GM12892 (cell line): ENCODE measurements at regions not wholly inside any gene's neighbourhood (a gene's known extent, or its start where the extent isn't known, plus 50 kb on each side); places are given as distances from the start of the nearest gene placed in this dataset.
"Not testable (repeated sequence)": the region's sequence is repeated elsewhere in the genome, so short reads cannot be mapped to it uniquely, and the experiment has no call there.

Experiments
- DNase-seq: peaks from one replicate; pipeline ENCODE4 v3.0.0; 2011; ENCODE audit not compliant: insufficient read length
- FAIRE-seq: peaks from 2 replicates; lab custom pipeline; 2011; peaks lifted over from hg19 to GRCh38; lab: Jason Lieb, UNC
- POLR2A ChIP-seq: IDR thresholded peaks from 2 replicates; pipeline ENCODE4 v1.6.1; 2011; ENCODE audit warnings: low read depth, low read length, control low read depth
- POLR2AphosphoS5 ChIP-seq: IDR thresholded peaks from 2 replicates; pipeline ENCODE4 v1.6.1; 2011; ENCODE audit warnings: low read depth, low read length, control low read depth
- TAF1 ChIP-seq: IDR thresholded peaks from 2 replicates; pipeline ENCODE4 v1.6.1; 2011; ENCODE audit warnings: low read depth, mild to moderate bottlenecking, control low read depth, low read length, borderline replicate concordance

DNA sequence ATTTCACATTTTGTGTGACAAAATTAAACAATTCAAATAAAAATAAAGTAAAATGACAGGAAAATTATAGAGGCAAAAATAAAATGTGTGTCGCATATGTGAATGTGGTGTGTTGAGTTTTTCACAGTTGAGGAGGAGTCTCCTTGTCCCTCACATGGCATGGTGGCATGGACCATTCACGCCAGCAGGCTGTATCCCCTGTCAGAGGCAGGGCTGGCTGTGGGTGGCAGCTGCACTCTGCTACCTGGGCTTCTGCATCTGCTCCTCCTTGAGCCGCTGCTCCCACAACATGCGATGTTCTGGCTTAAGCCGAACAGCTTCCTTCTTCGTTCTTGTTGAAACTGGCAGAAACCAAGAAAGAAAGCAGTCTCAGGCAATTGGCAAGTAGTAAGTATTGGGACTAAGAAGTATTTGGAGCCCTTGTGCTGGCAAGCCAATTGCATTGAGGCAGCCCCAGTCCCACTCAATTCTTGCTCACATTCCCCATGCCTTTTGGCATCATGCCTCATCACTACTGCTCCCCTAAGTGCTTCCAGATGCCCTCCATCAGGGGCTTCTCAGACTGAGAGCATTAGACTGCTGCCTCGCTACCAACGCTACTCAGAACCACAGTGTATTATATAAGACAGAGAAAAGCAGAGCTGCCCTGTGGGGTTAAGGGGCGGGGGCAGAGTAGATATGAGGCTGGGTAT, 177.9 kb upstream of the NABP1 start:
- FAIRE-seq, result no peak

GRCh38 chr2:191500566-191500883, 177.4 kb upstream of the NABP1 start:
- no peak for FAIRE-seq

More for the DNA sequence above, 177.9 kb upstream of the NABP1 start:
- DNase-seq, result no peak
- TF ChIP-seq TAF1, result no peak
- no peak for TF ChIP-seq POLR2A
- no peak for TF ChIP-seq POLR2AphosphoS5

DNA sequence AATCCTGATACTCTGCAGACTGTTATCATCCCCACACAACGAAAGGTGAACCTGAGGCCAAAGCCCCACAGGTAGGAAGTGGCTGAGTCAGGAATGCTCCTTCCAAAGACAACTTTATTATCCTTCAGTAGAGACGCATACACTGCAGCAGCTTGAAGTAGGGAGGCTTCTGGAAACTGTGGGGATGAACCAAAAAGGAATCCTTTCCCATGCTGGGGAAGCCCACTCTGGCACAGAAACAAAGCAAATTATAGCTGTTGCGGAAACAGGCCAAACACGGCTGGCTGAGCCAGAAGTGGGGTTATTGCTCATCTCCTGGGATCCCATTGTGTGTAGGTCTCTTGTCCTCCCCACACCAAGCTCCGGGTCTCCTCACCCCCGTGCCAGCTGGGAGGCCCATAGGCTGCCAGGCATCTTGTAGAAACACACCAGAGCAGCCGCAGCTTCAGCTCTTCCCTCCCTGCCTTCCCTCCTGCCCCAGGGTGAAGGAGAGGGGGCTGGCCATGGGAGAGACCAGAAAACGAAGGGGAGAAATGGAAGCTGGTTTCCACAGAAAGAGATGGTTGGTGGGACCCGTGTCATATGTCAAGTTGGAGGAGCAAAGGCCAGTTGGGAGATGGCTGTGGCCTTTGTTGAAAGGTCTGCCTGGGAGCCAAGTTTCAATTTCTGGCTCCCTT, 176.9 kb upstream of the NABP1 start:
- TF ChIP-seq TAF1 (no peak), POLR2A (no peak), POLR2AphosphoS5 (no peak)
- no peak for FAIRE-seq
- no peak for DNase-seq

More at GRCh38 chr2:191500566-191500883, 177.4 kb upstream of the NABP1 start:
- DNase-seq, result no peak
- TF ChIP-seq POLR2AphosphoS5 (no peak), TAF1 (no peak), POLR2A (no peak)

GRCh38 chr2:191501561-191502168, 176.3 kb upstream of the NABP1 start:
- no peak for DNase-seq
- TF ChIP-seq POLR2A (no peak), TAF1 (no peak), POLR2AphosphoS5 (no peak)
- no peak for FAIRE-seq

DNA sequence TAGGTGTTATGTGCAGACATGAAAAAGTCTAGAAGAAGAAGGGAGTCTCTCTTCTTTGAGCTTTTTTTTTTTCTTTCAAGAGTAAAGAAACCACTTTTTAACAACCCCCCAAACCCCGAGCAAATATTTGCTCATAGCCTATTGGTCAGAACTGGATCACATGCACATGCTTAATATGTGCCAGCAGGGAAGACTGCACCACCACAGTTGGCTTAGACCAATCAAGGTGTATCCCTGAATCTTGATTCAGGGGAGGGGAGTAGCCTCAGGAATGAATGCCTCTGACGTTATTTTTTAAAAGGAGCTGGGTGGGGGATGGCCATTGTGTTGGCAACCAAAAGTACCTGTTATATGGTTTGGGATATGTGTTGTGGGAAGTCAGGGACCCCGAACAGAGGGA, 171.4 kb upstream of the NABP1 start:
- FAIRE-seq, result no peak
- TF ChIP-seq POLR2AphosphoS5 (no peak), POLR2A (no peak), TAF1 (no peak)
- no peak for DNase-seq

- not testable (repeated sequence) for FAIRE-seq, DNase-seq
Observed at GRCh38 chr2:191507252-191507853, 170.6 kb upstream of the NABP1 start.

DNA sequence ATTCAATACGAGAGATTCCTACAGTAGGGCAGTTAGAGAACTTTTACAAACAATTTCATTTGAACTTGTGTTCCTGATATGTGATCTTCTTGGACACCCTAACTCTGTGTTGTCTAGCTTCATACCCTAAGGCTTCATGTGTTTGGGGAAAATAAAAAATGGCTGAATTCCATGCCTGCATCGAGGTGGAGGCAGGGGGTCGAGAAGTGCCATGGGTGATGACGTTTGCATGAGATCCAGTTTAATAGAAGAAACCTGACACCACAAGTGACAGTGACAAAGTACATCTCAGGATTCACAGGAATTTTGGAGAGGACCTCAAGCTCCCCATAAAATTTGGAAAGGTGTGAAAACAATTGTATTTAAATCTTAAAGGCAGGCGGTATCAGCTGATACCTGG, 169.2 kb upstream of the NABP1 start:
- no peak for TF ChIP-seq POLR2A
- no peak for TF ChIP-seq TAF1
- no peak for TF ChIP-seq POLR2AphosphoS5
- FAIRE-seq (no peak), DNase-seq (no peak)

GRCh38 chr2:191512216-191512835, 165.6 kb upstream of the NABP1 start:
- TF ChIP-seq POLR2AphosphoS5 (no peak), POLR2A (no peak)
- FAIRE-seq (no peak), DNase-seq (no peak)

- no peak for DNase-seq
- no peak for FAIRE-seq
- TF ChIP-seq TAF1 (no peak), POLR2AphosphoS5 (no peak), POLR2A (no peak)
Observed at GRCh38 chr2:191512874-191513273, 165.1 kb upstream of the NABP1 start.

DNA sequence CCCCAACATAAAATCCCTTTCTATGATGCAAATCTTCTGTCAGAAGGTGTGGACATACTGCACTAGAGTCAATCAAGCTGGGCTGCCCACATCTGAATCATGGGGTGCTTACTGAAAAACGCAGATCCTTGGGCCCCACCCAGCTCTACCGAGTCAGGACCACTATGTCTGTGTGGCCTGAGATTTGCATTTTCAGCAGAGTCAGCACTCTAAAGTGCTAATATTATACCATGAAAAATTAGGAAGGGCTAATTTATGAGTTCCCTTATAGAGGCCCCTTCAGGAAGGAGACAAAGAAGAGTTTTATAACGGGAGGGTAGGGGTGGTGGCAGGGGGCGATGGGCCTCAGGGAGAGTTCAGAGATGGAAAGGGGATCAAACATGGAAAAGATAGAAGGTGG, 163.3 kb upstream of the NABP1 start:
- DNase-seq (no peak), FAIRE-seq (no peak)
- TF ChIP-seq TAF1 (no peak), POLR2A (no peak), POLR2AphosphoS5 (no peak)

GRCh38 chr2:191515551-191515950, 162.4 kb upstream of the NABP1 start:
- no peak for DNase-seq
- FAIRE-seq, result no peak
- TF ChIP-seq TAF1 (no peak), POLR2A (no peak), POLR2AphosphoS5 (no peak)

- no peak for DNase-seq
- FAIRE-seq, result no peak
- TF ChIP-seq POLR2AphosphoS5, result no peak
- TF ChIP-seq POLR2A, result no peak
- TF ChIP-seq TAF1, result no peak
Observed at GRCh38 chr2:191516260-191516659, 161.7 kb upstream of the NABP1 start.
